A549 (cell line): ENCODE measurements at regions not wholly inside any gene's neighbourhood (a gene's known extent, or its start where the extent isn't known, plus 50 kb on each side); places are given as distances from the start of the nearest gene placed in this dataset.
"Not testable (repeated sequence)": the region's sequence is repeated elsewhere in the genome, so short reads cannot be mapped to it uniquely, and the experiment has no call there.

Source experiments
- ATAC-seq, 2 experiments: fragments of 200-7000 bp in 1 of 2; fragments of >200 bp in 1 of 2; cut with Nextera tagmentation in 1 of 2; cut with Tn5 transposase in 1 of 2; 3 replicates each; pipeline versions ENCODE4 v1.8.0 to v1.9.1; 2018 to 2020; ENCODE audit warnings: mild to moderate bottlenecking in 1 of 2, moderate library complexity in 1 of 2
- CTCF ChIA-PET: fragments of 300-600 bp; sonication (Branson Sonifier 250); formaldehyde crosslinking; extraction: SDS; loops from one replicate; lab custom pipeline; 2021; ENCODE audit warnings: antibody characterized with exemption, inconsistent platforms; lab: Yijun Ruan, JAX
- POLR2A ChIA-PET: fragments of 350-600 bp; formaldehyde crosslinking; extraction: SDS; loops from one replicate; lab custom pipeline; 2021; ENCODE audit warnings: antibody characterized with exemption, inconsistent platforms; lab: Yijun Ruan, JAX
- DNase-seq, 2 experiments: peaks; one replicate each; pipeline versions ENCODE4 v3.0.0 to v3.0.0-alpha.2; 2011 to 2016; ENCODE audit warnings: low read depth in 1 of 2, low spot score in 1 of 2
- FAIRE-seq: peaks from 2 replicates; lab custom pipeline; 2011; peaks lifted over from hg19 to GRCh38; lab: Jason Lieb, UNC
- H3K27ac ChIP-seq, 2 experiments: fragments of >200 bp; sonication (Bioruptor Twin); formaldehyde crosslinking; 3 replicates each; pipeline ENCODE4 v1.5.1; 2016 to 2017
- H3K4me1 ChIP-seq: fragments of >200 bp; sonication (Bioruptor Twin); formaldehyde crosslinking; 3 replicates; pipeline ENCODE4 v1.6.1; 2016
- H3K4me2 ChIP-seq: fragments of >200 bp; sonication (Bioruptor Twin); formaldehyde crosslinking; 3 replicates; pipeline ENCODE4 v1.6.1; 2016
- H3K4me3 ChIP-seq: fragments of >200 bp; sonication (Bioruptor Twin); formaldehyde crosslinking; 3 replicates; pipeline ENCODE4 v1.5.1; 2016
- H3K9me3 ChIP-seq: fragments of >200 bp; sonication (Bioruptor Twin); formaldehyde crosslinking; 3 replicates; pipeline ENCODE4 v1.6.1; 2016
- ATOH8 ChIP-seq: fragments of 250-450 bp; sonication (Bioruptor Pico); IDR thresholded peaks from 2 replicates; pipeline ENCODE4 v1.5.0; 2020; ENCODE audit warnings: low read depth, mild to moderate bottlenecking, moderate library complexity
- CTCF ChIP-seq: fragments of >200 bp; sonication (Bioruptor Twin); formaldehyde crosslinking; IDR thresholded peaks from 3 replicates; pipeline ENCODE4 v1.5.1; 2016
- E2F6 ChIP-seq: IDR thresholded peaks from 2 replicates; pipeline ENCODE4 v1.6.1; 2012; ENCODE audit warnings: low read depth, borderline replicate concordance
- EHF ChIP-seq: fragments of 250-450 bp; sonication (Bioruptor Pico); IDR thresholded peaks from 2 replicates; pipeline ENCODE4 v1.5.0; 2020; ENCODE audit warnings: mild to moderate bottlenecking
- EHMT2 ChIP-seq: fragments of 200-600 bp; sonication (generic); IDR thresholded peaks from 2 replicates; pipeline ENCODE4 v1.6.1; 2016; ENCODE audit warnings: antibody characterized with exemption, low read depth, mild to moderate bottlenecking, moderate library complexity
- ELK1 ChIP-seq: fragments of 150-350 bp; IDR thresholded peaks from 2 replicates; pipeline ENCODE4 v1.6.1; 2014; ENCODE audit warnings: low read depth, mild to moderate bottlenecking, low read length
- FOSL2 ChIP-seq, 2 experiments: fragments of 450-650 bp in 1 of 2; fragments of >200 bp in 1 of 2; sonication (Bioruptor Twin) in 1 of 2; formaldehyde crosslinking; IDR thresholded peaks; 2 replicates each; pipeline versions ENCODE4 v1.5.0 to v1.6.1; 2016 to 2020; ENCODE audit warnings: mild to moderate bottlenecking in 1 of 2, moderate library complexity in 1 of 2
- FOXS1 ChIP-seq: fragments of 250-450 bp; sonication (Bioruptor Pico); IDR thresholded peaks from 2 replicates; pipeline ENCODE4 v1.5.0; 2020; ENCODE audit warnings: mild to moderate bottlenecking, moderate library complexity
- HOXA7 ChIP-seq: fragments of 250-450 bp; sonication (Bioruptor Pico); IDR thresholded peaks from 2 replicates; pipeline ENCODE4 v1.5.0; 2020; ENCODE audit warnings: mild to moderate bottlenecking, moderate library complexity
- HOXB13 ChIP-seq: fragments of 250-450 bp; sonication (Bioruptor Pico); IDR thresholded peaks from 2 replicates; pipeline ENCODE4 v1.5.0; 2020; ENCODE audit warnings: low read depth, mild to moderate bottlenecking, moderate library complexity
- MYC ChIP-seq: IDR thresholded peaks from 2 replicates; pipeline ENCODE4 v1.6.1; 2012; ENCODE audit warnings: mild to moderate bottlenecking, inconsistent platforms, low read length, improper control_type of control experiment, borderline replicate concordance
- PHF8 ChIP-seq: fragments of 200-600 bp; sonication (generic); IDR thresholded peaks from 2 replicates; pipeline ENCODE4 v1.6.1; 2016; ENCODE audit warnings: low read depth, mild to moderate bottlenecking, antibody characterized with exemption, moderate library complexity, borderline replicate concordance
- REST ChIP-seq: fragments of 200-600 bp; sonication (generic); IDR thresholded peaks from 2 replicates; pipeline ENCODE4 v1.6.1; 2016; ENCODE audit warnings: antibody characterized with exemption, mild to moderate bottlenecking, moderate library complexity
- SMC3 ChIP-seq: fragments of >200 bp; sonication (Bioruptor Twin); formaldehyde crosslinking; IDR thresholded peaks from 3 replicates; pipeline ENCODE4 v1.6.1; 2018; ENCODE audit warnings: inconsistent platforms
- USF2 ChIP-seq: fragments of 450-650 bp; IDR thresholded peaks from 2 replicates; pipeline ENCODE4 v1.6.1; 2014; ENCODE audit warnings: antibody characterized with exemption
- ZC3H11A ChIP-seq: fragments of 450-650 bp; IDR thresholded peaks from 2 replicates; pipeline ENCODE4 v1.6.1; 2014; ENCODE audit warnings: antibody characterized with exemption, mild to moderate bottlenecking
- ZFP36 ChIP-seq: fragments of 450-650 bp; IDR thresholded peaks from 2 replicates; pipeline ENCODE4 v1.6.1; 2014; ENCODE audit warnings: borderline replicate concordance; ENCODE audit not compliant: partially characterized antibody
- WGBS: methylation state at CpG from one replicate; pipeline ENCODE4 v1.1.6; 2017; ENCODE audit errors: missing lambda C conversion rate; 5-methylcytosine and 5-hydroxymethylcytosine counted together

GRCh38 chr5:60055168-60055567 is 161.6 kb upstream of the PDE4D start:
- CTCF ChIA-PET = no interaction called here
- FAIRE-seq (no peak), DNase-seq (no peak), ATAC-seq (no peak)
- no peak overlapping the region for H3K4me3 ChIP-seq
- peaks cover 8% of the 10 kb centered on the region; the same call in 1 of the 3 replicates for H3K9me3 ChIP-seq
- POLR2A ChIA-PET = no interaction called here
- H3K4me2 ChIP-seq = no peak overlapping the region
- no peak overlapping the region for H3K27ac ChIP-seq
- no peaks in the 10 kb centered on the region for H3K4me1 ChIP-seq
- no peak for TF ChIP-seq HOXB13
- no peak for TF ChIP-seq FOXS1 (CRISPR knock-in tag)
- no peak for TF ChIP-seq PHF8
- no peak for TF ChIP-seq SMC3
- TF ChIP-seq REST = no peak
- TF ChIP-seq EHF (CRISPR knock-in tag) = no peak
- TF ChIP-seq ELK1 = no peak
- TF ChIP-seq HOXA7 = no peak
- TF ChIP-seq E2F6 = no peak
- TF ChIP-seq ZFP36 = no peak
- TF ChIP-seq MYC = no peak
- no peak for TF ChIP-seq EHMT2
- TF ChIP-seq CTCF = no peak
- no peak for TF ChIP-seq FOSL2 (IDR thresholded peaks at IDR 0.05)
- no peak for TF ChIP-seq FOSL2 (CRISPR knock-in tag; IDR thresholded peaks at IDR 0.05)
- TF ChIP-seq USF2 = no peak
- TF ChIP-seq ATOH8 (CRISPR knock-in tag) = no peak
- no peak for TF ChIP-seq ZC3H11A

GRCh38 chr5:60041996-60042664 is 148.6 kb upstream of the PDE4D start:
- ATAC-seq, POLR2A ChIA-PET, H3K4me3 ChIP-seq, H3K9me3 ChIP-seq, H3K4me2 ChIP-seq, FAIRE-seq, H3K27ac ChIP-seq, H3K4me1 ChIP-seq, DNase-seq: not testable (repeated sequence)
- CTCF ChIA-PET = interaction anchor here (1.4 kb wide), 1 partner anchor 232 kb away, joined by 4 read pairs; no protein-coding TSS in a partner anchor
- WGBS = 22% methylated on average over 5 of the region's 6 CpGs

GRCh38 chr5:60041508-60041907 is 148.0 kb upstream of the PDE4D start:
- H3K9me3 ChIP-seq, H3K4me1 ChIP-seq, FAIRE-seq, POLR2A ChIA-PET, H3K4me3 ChIP-seq, H3K4me2 ChIP-seq, ATAC-seq, DNase-seq, H3K27ac ChIP-seq: not testable (repeated sequence)
- 51% methylated on average over 8 of the region's 8 CpGs for WGBS
- CTCF ChIA-PET = interaction anchor here (1.4 kb wide), 1 partner anchor 232 kb away, joined by 4 read pairs; no protein-coding TSS in a partner anchor
